ENCODE measurements at regions not wholly inside any gene's neighbourhood (a gene's known extent, or its start where the extent isn't known, plus 50 kb on each side); places are given as distances from the start of the nearest gene placed in this dataset.
"Not testable (repeated sequence)": the region's sequence is repeated elsewhere in the genome, so short reads cannot be mapped to it uniquely, and the experiment has no call there.

GRCh38 chr1:109857702-109858101, 52.9 kb upstream of the CSF1 start:
- DNase-seq (ENCODE audit: low spot score), result not testable (repeated sequence)

- not testable (repeated sequence) for DNase-seq (ENCODE audit: low spot score)
Measured at GRCh38 chr1:109855986-109856385, 54.7 kb upstream of the CSF1 start.

DNA sequence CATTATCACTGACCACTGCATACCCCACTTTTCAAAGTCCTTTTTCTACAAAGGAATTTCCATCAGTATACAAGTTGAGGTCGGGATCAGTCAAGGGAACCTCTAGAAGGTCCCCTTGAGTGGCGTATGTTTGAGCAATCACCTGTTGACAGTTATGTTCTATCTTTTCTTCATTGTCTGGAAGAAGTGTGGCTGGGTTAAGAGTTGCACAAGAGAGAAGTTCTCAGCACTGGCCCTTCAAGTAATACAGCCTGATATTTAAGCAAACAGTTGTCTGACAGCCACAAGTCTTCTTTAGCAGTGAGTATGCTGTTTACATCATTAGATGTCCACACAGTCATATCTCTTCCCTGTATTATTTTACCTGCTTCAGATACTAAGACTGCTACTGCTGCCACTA, 56.7 kb upstream of the CSF1 start:
- not testable (repeated sequence) for DNase-seq (ENCODE audit: low spot score)

DNA sequence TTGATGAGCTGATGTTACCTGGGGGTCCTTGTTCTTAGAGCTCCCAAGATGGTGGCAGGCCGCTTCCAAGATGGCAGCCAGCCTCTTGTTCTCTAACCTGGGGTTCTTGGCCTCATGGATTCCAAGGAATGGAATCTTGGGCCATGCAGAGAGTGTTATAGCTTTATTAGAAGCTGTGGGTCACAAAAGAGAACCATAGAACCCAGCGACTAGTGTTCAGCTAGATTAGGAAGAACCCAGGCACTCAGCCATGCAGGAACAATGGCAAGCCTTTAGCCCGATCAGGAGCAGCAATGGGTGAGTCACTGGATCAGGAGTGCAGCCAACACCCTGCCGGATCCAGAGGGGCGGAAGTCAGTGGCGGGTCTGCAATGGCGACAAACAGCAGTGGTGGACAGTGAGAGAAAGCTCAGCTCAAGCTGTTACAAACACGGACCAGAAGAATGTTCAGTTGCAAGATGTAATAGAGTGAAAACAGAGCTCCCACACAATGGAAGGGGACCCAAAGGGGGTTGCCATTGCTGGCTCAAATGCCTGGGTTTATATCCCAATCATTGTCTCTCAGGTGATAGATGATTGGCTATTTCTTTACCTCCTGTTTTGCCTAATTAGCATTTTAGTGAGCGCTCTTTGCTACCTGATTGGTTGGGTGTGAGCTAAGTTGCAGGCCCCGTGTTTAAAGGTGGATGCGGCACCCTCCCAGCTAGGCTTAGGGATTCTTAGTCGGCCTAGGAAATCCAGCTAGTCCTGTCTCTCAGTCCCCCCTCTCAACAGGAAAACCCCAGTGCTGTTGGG, 58.2 kb upstream of the CSF1 start:
- not testable (repeated sequence) for DNase-seq (ENCODE audit: low spot score)

DNA sequence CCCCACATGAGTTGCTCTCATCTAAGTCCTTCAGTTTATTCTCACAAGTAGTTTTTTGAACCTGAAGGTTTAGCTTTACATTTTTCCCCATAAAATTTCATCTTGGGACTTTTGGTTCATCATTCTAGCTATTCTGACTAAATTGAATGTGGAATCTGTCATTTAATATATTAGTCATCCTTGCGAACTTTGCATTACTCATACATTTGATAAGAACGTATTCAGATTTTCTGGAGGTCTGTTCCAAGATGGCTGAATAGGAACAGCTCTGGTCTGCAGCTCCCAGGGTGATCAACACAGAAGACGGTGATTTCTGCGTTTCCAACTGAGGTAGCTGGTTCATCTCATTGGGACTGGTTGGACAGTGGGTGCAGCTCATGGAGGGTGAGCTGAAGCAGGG, 59.8 kb upstream of the CSF1 start:
- no peak for DNase-seq (ENCODE audit: low spot score)

- DNase-seq (ENCODE audit: low spot score), result no peak
Measured at GRCh38 chr1:109850194-109850593, 60.5 kb upstream of the CSF1 start.

- no peak for DNase-seq (ENCODE audit: low spot score)
Measured at GRCh38 chr1:109849655-109850054, 61.0 kb upstream of the CSF1 start.

GRCh38 chr1:109847251-109847650, 63.4 kb upstream of the CSF1 start:
- DNase-seq (ENCODE audit: low spot score), result no peak

GRCh38 chr1:109846846-109847245, 63.8 kb upstream of the CSF1 start:
- DNase-seq (ENCODE audit: low spot score), result no peak

DNA sequence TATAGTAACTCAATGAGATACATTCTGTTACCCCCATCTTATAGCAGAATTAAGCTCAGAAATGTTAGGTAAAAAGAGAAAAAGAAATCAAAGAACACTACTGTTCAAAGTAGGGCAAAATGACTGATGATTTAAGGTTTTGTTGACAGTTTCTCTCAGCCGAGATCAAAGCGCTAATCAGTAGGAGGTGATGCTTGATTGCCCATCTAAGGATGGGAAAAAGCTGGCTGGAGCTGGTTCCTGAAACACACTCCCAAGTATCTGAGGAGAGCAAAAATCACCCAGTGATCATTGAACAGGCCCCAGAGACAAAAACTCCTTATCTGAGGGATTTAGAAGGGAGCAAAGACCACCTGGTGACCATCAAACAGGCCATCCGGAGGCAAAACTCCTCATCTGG, 64.5 kb upstream of the CSF1 start:
- DNase-seq (ENCODE audit: low spot score), result no peak

DNA sequence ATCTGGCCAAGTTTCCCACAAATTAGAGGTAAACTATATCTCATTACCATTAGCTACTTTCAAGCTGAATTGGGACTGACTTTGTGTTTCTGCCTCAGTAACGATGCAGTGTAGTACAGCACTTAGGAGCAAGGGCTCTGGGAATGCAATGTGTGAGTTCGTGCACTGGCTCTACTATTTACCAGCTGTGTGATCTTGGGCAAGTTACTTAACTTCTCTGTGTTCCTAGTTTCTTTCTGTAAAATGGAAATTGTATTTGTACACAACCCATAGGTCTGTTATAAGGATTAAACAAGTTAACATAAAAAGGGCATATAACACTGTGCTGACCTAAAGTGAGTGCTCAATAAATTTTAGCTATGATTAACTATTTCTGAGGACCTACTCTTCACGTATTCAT, 65.0 kb upstream of the CSF1 start:
- DNase-seq (ENCODE audit: low spot score), result no peak

- no peak for DNase-seq (ENCODE audit: low spot score)
Measured at GRCh38 chr1:109844609-109845008, 66.0 kb upstream of the CSF1 start.

DNA sequence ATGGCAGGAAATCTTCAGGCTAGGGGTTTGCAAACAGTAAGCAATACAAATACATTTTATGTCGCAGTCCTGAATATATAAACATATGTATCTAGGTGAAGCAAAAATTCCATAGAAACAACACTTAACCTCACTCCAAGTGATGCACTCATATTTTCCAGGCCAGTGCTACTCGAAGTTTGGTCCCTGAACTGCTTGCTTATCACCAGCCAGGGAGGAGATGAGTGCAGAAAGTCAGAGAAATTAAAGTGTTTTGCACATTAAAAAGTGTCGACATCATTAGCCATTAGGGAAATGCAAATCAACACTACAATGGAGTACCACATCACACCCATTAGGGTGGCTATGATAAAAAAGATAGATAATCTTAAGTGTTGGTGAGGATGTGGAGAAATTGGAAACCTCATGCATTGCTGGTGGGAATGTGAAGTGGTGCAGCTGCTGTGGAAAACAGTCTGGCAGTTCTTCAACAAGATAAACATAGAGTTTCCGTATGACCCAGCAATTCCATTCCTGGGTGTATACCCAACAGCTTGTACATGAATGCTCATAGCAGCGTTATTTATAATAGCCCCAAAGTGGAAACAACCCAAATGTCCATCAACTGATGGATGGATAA, 70.5 kb upstream of the CSF1 start:
- no peak for DNase-seq (ENCODE audit: low spot score)

DNA sequence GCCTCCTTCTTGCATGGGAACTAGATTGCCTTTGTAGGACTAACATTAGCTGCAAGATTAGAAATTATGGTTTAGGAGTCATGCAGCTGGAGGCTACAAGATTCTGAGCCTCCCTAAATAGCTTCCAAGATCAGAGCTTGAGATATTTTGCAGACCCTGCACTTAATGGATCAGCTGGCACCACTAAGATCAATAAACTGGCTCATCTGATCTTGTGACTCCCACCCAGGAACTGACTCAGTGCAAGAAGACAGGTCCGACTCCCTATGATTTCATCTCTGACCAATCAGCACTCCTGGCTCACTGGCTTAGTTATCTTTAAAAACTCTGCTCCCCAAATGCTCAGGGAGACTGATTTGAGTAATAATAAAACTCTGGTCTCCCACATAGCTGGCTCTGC, 71.4 kb upstream of the CSF1 start:
- not testable (repeated sequence) for DNase-seq (ENCODE audit: low spot score)

- no peak for DNase-seq (ENCODE audit: low spot score)
Measured at GRCh38 chr1:109838838-109839240, 71.8 kb upstream of the CSF1 start.

- DNase-seq (ENCODE audit: low spot score), result no peak
Measured at GRCh38 chr1:109837852-109838570, 72.6 kb upstream of the CSF1 start.

- DNase-seq (ENCODE audit: low spot score), result not testable (repeated sequence)
Measured at GRCh38 chr1:109835645-109836044, 71.9 kb upstream of the EPS8L3 start.

- DNase-seq (ENCODE audit: low spot score), result no peak
Measured at GRCh38 chr1:109834951-109835350, 71.2 kb upstream of the EPS8L3 start.

GRCh38 chr1:109832945-109833344, 69.2 kb upstream of the EPS8L3 start:
- no peak for DNase-seq (ENCODE audit: low spot score)

DNA sequence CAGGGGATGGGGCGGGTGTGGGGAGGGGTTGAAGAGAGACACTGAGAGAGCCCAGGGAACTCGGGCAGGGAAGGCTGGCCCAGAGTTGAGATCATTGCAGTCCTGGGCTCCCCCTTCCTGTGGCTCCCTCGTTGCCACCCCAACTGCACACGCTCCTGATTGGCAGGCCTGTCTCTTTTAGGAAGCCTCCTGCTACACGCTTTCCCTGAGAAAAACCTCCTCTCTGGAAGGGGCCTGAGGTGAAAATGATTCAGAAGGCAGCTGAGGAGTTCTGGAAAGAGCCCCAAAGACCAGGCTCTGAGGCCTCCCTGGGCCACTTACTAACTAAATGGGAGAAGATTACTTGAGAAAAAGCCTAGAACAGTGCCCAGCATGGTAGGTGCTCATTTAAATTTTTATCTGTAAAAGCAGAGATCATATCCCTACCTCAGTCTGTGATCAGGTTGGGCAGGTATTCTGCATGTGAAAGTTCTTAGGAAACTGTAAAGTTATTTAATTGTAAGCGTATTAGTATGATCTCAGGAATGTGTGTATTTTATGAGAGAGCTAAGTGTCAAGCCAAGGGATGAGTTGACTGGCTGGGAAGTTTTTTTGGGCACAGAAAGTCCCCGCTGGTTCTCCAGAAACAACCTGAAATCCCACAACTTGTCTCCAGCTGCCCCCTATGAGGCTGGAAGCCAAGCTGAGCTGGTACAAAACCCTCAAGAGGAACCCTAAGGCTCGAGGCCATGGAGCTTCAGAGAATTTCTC, 65.2 kb upstream of the EPS8L3 start:
- no peak for DNase-seq (ENCODE audit: low spot score)

GRCh38 chr1:109827986-109828385, 64.3 kb upstream of the EPS8L3 start:
- DNase-seq (ENCODE audit: low spot score), result no peak

DNA sequence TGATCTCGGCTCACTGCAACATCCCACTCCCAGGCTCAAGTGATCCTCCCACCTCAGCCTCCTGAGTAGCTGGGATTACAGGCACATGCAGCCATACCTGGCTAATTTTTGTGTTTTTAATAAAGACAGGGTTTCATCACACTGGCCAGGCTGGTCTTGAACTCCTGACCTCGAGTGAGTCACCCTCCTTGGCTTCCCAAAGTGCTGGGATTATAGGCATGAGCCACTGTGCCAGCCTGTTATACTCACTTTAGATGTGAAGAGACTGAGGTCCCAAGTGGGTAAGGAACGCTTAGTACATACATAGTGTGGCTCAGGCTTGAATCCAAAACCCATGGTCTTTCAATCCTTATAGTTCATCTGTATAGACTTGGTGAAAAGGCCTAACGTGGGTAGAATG, 63.7 kb upstream of the EPS8L3 start:
- no peak for DNase-seq (ENCODE audit: low spot score)

All from umbilical cord (tissue), 1 donor.